GM19239 (cell line): ENCODE measurements at regions not wholly inside any gene's neighbourhood (a gene's known extent, or its start where the extent isn't known, plus 50 kb on each side); places are given as distances from the start of the nearest gene placed in this dataset.

Source experiments
- DNase-seq: peaks from one replicate; pipeline ENCODE4 v3.0.0; 2011; ENCODE audit warnings: low spot score; ENCODE audit not compliant: insufficient read length
- FAIRE-seq: peaks from 2 replicates; lab custom pipeline; 2011; peaks lifted over from hg19 to GRCh38; lab: Jason Lieb, UNC

GRCh38 chr1:192941722-192942411 lies 117.3 kb downstream of the UCHL5 start:
- DNase-seq (no peak), FAIRE-seq (no peak)

- DNase-seq (no peak), FAIRE-seq (no peak)
These were observed 116.1 kb downstream of the UCHL5 start for GRCh38 chr1:192943108-192943507.

DNA sequence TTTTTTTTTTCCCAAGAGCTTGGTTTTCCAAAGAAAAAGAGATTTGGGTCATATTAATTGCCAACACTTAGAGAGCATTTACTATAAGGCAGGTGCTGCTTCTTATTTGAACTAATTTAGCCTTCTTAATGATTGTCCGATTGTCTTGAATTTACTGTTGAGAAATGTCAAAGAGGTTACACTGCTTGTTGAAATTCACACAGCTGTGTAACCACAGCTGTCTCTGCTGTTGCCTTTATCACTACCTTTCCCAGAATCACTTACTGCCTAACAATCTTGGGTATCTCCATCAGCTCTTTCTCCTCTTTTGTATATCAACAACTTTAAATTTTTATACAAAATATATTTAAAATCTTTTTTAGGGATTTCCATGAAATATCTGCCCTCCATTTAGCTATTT lies 115.6 kb downstream of the UCHL5 start:
- DNase-seq (no peak), FAIRE-seq (no peak)

DNA sequence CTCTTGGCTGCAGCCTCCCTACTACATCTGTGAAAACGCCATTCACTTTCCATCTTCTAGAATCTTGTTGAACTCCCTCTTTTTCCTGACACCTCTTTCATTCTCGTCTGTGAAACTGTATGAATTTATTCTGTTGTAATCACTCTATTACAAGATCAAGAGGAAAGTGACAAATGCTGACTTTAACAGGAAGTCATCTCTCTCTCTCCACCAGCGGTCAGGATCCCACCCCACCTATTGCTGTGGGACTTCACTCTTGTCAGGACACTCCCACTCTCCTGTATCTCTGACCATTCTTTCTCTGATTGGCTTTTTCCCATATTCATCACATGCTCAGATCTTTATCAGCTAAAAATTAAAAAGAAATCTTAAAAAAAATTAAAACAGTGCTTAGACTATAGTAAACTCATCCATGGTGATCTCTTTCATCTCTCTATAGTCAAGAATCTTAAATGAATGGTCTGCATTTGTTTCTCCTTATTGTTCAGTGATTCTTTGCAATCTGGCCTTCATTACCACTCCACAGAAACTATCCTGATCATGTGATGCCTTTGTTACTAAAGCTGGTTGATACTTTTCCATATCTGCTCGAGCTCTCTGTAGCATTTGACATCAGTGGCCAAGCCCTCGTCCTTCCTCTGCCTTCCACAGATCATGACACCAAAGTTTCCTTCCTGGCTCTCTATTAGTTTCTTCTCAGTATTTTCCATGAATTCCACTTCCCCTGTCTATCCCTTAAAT lies 113.6 kb downstream of the UCHL5 start:
- FAIRE-seq (no peak), DNase-seq (no peak)

DNA sequence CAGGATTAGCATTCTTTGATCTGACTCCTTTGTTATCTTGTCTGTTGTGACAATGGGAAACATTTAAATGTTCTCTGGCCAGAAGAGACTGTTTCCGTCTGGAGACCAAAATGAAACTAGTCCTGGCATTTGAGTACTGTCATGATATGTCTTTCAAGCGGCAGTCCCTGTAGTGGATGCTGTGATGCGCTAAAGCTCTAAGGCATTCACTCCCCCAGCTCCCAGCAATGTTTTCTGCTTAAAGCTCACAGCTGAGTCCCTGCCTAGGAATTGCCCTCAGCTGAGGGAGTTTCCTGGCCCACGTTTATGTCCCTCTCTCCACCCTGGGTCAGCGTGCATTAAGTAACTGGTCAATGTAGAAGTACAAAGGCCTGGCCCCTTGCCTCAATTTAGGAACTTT lies 109.4 kb downstream of the UCHL5 start:
- DNase-seq (no peak), FAIRE-seq (no peak)

GRCh38 chr1:192950926-192951325 lies 108.2 kb downstream of the UCHL5 start:
- FAIRE-seq: no peak
- DNase-seq: no peak

DNA sequence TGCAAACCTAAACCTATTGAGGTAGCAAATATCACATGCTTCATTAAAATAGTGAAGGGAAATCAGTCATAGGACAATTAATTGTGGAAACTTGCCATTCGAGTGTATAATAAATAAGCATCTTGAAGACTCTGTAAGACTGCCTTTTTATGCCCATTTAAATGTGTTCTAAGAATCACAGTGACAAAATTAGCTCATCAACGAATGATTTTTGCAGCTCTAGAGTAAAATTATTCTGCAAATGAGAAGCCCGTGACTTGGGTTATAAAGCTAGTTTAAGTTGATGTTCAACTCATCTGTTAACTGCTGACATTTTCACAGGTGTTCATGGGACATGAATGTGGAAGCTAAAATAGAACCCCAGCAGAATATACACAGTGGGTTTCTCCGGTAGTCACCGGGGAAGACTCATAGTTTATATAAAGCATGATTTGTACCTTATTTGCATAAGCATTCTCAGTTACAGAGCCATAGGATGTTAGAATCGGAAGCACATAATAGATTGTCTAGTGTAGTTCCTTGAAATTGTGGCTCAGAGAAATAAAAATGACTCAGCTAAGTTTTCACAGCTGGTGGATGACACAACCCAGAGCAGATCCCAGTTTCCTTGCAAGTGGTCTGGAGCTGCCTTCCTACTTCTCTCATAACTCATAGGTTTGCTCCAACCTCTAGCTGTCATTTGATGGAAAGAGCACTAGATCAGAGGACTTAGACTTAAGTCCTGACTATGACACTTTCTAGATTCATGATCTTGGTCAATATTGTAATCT lies 107.3 kb downstream of the UCHL5 start:
- FAIRE-seq (no peak), DNase-seq (no peak)

- FAIRE-seq: no peak
- DNase-seq: no peak
These were observed 106.5 kb downstream of the UCHL5 start for GRCh38 chr1:192952646-192953045.

DNA sequence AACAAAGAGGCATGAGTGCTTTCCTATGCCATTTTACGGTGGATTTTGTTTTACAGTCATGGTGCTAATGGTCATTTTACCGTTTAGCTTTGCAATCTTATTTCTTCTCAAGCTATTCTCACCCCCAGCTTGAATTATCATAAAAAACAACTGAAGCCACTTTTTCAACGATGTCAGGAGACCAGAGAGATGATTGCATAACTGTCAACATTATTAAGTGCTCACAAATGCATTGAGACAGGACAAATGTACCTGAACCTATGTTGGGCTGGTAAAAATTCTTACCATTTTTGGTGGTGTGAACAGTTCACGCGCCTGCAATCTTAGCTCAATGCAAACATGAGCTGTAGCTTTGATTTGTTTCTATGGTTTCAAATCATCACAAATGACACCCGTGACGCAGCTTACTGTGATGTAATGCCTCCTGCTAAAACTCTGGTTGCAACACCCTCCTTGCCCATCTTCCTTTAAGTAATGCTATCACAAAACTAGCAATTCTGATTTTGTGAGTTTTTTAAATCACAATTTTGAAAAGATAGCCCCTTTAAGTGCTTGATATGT lies 104.4 kb downstream of the UCHL5 start:
- DNase-seq (no peak), FAIRE-seq (no peak)

- no peak for DNase-seq
These were observed 100.8 kb downstream of the UCHL5 start for GRCh38 chr1:192958350-192958749.

DNA sequence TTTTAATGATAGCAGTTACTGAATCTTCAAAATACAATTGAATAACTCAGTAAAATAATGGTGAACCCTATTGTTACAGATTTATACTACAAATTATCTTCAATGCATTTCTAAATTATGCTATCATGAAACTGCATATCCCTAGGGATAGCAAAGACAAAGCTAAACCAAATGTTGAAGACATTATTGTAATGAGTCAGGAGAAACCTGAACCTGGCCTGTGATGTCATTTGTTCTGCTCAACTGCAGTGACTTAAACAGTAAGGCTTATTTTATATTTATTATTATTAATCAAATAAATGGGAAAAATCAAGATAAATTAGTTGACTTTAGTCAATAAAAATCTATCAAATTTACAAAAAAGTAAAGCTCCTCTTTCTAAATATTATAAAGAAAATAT lies 100.3 kb downstream of the UCHL5 start:
- no peak for DNase-seq

More at GRCh38 chr1:192958350-192958749, 100.8 kb downstream of the UCHL5 start:
- FAIRE-seq: no peak

DNA sequence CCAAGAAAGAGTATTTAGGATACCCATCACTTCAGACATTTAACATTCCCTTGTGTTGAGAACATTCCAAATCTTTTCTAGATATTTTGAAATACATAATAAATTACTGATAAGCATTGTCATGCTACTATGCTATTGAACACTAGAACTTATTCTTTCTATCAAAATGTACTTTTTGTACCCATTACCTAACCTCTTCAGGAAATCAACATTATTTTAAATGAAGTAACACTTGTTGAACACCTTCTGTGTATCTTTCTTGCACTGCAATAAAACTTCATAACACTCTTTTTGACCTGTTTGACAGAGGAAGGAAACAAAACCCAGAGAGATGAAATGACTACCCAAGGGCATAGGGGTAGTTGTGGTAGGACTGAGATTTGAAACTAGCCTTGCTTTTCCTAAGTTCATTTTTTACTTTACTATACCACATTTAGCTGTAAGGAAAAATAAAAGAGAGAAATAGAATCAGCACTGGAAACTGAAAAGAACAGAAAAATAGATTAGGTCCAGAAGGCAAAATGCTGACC lies 99.4 kb downstream of the UCHL5 start:
- no peak for DNase-seq
- no peak for FAIRE-seq

More for the DNA sequence above, 100.3 kb downstream of the UCHL5 start:
- no peak for FAIRE-seq
